Right renal cortex interstitium (tissue), 3 donors: ENCODE measurements at regions not wholly inside any gene's neighbourhood (a gene's known extent, or its start where the extent isn't known, plus 50 kb on each side); places are given as distances from the start of the nearest gene placed in this dataset.

Experiments
- DNase-seq, 3 donors: peaks; one replicate each; pipeline ENCODE4 v3.0.0-alpha.2; 2013; ENCODE audit warnings: low read depth in 3 of 3, low spot score in 2 of 3

DNA sequence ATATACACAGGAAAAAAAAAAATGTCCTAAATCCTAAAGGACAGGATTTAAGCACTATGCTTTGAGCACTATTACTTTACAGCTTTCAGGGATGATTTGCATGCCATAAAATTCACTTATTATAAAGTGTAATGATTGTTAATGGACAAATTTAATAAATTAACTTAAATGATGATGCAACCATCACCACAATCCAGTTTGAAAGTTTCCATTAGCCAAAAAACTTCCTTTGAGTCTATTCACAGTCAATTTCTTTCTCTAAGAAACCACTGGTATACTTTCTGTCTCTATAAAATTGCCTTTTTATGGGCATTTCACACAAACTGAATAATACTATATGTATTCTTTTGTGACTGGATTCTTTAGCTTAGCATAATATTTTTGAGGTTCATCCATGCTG, 111.1 kb upstream of the RIOK3 start:
- no peak for DNase-seq

DNA sequence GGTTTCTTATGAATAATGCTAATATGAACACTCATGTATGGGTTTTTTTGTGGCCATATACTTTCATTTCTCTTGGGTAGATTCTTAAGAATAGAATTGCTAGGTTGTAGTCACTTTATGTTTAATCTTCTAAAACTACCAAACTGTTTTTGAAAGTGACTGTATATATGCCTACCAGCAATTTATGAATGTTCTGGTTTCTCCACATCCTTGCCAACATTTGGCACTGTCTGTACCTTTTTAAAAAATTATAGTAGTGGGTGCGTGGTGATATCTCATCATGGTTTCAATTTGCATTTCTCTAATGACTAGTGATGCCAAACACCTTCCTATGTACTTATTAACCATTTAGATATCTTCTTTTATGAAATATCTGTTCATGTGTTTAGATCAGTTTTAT, 110.6 kb upstream of the RIOK3 start:
- no peak for DNase-seq

DNA sequence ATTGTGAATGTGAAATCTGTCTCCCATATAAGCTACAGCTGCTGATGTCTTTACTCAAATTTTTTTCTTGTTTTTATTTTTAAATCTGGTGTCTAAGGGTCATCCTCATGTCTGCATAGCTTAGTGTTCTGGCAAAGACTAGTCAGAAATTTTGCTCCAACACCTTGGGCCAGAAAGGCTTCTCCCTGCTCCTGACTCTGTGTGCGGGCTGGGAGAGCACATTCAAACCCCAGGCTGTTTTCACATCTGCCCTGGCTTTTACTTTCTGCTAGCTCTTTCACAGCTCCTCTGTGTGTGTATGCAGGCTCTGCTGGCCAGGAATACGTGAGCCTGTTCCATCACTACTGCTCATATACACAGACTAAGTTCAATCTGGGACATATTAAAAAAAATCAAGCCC, 102.9 kb upstream of the RIOK3 start:
- no peak for DNase-seq

DNA sequence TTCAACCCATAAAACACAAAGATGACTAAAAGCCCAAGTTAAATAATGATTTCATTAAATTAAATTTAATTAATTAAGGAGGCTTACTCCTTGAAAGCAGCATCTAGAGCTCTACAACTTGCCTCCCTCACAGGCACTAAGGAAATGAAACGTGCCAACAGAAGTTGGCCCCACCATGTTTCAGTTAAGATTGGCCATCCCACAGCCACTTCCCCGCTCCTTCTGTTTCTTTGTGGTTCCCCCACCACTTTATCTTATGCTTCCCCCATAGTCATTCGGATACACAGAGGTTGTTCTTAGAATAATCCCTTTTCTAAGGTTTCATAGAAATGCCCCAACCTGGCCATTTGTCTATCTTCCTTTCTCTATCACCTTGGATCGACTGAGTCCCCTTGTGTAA, 101.6 kb upstream of the RIOK3 start:
- no peak for DNase-seq

DNA sequence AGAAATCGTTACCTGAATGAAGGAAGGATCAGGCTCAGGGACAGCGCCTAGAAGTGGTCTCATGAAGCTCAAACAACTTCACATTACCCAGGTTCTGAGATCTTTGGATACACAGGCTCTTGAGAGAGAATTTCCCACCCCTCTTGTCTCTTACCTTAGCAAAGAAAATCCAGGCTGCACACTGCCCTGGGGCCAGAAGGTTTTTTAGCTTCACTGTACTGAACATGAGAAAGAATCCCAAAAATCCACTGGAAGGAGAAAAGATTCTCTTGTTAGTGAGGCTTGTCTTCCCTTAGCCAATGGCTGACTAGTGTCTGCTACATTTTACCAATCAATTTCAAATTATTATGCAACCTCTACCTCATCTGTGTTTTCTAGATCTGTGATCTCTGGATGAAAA, 101.0 kb upstream of the RIOK3 start:
- no peak for DNase-seq

DNA sequence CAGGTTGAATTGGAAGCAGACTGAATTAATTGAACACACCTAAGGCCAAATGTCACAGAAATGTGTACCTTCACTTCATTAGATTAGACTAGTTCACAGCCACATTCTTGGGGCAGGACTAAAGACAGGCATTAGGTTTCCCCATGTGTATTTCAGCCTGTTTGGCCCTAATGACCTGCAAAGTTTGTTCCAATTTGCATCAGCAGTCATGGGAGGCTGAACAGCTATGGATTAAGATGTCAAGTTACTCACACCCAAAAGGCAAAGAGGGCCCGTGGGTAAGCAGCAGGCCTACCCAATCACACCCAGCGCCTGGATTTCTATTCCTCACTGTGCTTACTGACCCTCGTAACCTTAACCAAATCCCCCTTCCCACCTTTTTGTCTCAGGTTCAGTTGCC, 99.6 kb upstream of the RIOK3 start:
- DNase-seq: no peak

DNA sequence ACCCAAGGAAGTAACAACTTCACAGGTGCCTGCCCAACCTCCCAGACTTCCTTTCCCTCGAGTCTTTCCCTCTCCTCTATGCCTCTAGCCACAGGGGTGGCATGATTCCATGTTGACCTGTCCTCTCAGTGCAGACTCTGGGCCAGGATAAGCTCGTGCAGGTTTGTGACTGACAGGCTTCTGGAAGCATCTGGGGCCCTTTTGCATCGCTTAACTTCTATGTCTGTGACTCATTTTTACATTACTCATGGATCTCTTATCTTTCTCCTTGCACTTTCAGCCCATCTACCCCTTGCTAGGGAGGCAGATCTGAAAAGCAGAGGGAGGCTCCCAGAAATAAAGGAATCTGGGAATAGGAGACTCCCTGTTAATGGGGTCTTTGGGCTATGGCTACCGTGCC, 98.5 kb upstream of the RIOK3 start:
- DNase-seq: no peak

DNA sequence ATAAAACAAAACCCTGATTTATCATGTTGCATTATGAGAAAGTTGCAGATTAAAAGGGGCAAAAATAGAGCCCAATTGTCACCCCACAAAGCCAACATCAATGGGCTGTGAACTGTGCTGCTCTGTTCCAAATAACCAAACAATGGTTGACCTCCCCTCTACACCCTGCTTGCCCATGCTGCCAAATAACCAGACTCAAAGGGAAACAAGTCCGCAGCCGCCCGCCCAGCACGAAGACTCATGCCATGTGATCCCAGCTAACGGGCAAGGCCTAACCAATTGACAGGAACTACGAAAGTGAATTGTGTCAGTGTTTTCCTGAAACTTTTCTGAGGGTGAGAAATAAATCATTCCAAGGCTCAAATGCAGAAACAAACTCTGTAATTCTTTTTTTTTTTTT, 97.9 kb upstream of the RIOK3 start:
- no peak for DNase-seq

DNA sequence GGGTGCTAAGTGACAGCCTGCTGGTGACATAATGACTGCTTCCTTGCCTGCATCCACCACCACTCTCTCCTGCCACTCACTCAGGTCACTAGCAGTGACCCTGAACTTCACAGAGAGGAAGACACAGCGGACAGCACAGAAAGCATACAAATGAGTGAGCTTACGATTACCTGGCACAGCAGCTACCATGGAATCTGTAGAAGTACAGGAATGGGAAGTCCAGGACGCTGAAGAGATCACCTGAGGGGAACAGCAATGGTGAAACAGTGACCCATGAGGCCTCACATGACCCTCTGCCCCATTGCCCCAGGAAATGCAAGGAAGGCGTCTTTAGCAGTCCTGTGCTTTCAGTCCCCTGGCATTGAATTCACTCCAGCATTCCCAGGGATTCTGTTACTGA, 96.7 kb upstream of the RIOK3 start:
- no peak for DNase-seq

DNA sequence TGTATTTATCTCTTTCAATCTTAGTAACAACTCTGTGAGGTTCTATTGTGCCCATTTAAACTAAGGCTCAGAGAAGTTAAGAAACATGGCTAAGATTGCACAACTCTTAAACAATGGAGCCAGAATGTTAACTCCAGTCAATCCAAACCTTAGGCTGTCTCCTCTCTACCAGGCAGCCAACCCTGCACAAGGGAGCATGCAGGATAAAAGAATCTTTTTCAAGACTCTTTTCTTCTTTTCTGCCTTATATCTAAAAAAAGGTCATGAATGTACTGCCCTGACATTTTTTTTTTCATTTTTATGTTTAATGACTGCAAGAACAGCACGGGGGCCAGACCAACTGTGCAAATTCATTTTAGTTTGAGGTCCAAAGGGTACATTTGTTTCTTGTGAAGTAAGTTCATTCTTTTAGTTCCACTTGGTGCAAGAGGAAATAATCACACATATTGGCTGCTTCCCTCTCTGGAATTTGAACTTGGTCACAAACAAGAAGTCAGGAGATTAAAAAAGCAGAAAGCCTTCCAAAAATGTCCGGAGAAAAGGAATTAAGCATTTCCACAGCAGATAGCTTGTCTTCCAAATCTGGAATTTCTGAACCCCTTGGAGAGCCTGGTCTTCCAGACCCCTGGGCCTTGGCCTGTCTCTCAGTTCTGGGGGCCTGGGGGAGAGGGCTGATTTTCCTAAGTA, 96.0 kb upstream of the RIOK3 start:
- no peak for DNase-seq

DNA sequence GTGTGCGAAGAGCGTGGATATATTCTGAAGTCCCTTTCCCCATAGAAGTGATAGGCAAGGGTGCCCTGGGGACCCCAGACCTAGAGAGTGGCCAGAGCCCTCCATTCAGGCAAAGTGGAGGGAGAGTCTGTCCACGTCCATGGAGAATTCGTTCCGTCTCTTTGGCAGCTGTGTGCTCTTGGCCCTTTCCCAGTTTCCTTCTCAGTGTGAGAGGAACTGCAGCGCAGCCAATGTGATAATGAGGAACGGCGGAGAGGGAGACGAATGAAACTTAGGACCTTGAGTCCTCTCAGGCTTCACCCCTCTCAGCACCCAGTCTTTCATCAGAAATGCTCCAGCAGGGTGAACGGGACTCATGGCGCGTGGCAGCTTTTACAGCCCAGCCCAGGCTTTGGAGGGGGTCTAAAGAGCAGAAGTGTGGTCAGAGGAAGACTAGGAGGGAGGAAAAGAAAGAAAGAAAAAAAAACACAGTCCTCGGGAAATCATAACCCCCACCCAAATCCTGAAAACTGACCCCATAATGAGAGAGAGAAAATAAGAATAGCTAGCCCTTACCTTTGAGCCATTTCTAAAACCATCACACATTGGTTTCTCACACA, 95.0 kb upstream of the RIOK3 start:
- no peak for DNase-seq

DNA sequence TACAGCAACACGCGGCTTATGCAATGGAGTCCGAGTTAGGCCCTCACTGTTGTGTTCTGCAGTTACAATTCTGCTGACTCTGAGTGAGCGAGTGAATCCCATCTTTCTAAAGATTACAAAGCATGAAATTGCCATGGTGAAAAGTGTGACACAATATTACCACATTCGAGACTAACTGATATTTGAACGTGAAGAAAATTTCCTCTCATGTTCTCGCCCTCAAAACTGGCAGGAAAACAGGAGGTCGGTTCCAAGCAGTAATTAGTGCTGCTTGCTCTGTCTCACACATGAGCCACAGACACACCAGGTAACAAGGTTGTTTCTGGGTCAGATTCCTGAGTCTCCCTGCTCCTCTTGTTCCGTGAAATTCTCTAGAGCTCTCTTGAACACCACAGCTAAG, 93.7 kb upstream of the RIOK3 start:
- no peak for DNase-seq

DNA sequence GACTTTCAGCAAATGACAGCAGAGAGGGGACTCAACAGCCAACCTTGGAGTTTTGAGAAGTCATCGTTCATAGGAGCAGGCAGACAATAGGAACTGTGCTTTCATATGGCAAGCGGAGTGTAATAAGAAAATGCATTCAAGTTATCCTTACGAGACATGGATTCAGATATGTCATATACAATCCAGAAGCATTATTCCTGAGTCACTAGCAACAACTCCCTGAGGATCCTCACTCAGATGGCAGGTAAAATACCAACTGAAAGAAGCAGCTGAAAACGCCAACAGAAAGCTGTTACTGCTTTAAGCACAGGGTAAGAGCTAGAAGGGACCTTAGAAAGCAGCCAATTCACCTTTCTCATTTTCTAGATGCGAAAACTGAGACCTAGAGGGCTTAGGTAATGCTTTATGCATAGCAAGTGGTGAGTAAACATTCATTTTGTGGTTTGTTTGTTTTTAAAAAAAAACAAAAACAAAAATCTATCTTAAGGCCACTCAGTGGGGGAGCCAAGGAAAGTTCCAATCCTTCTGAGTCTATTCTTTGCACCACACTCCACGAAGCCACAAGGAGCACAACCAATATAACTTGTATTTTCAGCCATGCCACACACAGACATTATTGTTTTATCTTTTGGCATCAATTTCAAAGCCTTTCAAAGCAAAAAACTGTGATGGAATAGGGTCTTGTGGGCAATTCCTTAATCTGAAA, 89.1 kb upstream of the RIOK3 start:
- no peak for DNase-seq

DNA sequence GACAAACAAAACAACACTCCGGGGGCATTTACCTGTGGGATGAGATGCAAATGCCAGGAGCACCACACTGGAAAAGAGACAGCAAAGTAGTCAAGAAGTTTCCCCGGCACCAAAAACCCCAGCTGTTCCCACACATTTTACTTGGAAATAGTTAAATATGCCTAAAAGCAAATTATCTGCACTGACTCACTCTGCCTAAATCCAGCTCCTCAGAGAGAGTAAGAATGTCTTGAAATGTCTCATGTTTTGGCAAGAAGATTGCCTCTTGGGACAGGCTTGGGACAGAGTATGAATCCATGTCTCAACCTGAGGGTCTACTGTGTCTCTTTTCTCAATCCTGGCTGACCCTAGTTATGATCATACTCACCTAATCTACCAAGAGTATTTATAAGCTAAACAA, 87.5 kb upstream of the RIOK3 start:
- DNase-seq: no peak

DNA sequence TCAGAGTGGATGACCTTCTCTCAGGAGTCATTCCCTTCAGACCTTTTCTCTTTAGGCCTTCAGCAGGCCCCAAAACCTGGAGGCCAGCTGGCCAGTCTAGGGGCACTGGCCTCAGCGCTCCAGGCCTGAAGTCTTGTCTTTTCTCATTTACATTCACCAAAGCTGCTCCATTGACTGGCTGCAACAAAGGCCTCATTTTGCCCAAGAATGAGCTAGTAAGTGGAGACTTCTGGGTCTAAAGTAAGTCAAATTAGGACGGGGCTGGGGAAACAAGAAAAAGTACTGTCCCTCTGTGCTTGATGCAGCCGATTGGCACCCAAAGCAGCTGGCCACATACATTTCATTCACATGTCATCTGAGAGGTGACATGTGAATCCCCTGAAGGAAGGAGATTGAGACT, 83.8 kb upstream of the RIOK3 start:
- no peak for DNase-seq

DNA sequence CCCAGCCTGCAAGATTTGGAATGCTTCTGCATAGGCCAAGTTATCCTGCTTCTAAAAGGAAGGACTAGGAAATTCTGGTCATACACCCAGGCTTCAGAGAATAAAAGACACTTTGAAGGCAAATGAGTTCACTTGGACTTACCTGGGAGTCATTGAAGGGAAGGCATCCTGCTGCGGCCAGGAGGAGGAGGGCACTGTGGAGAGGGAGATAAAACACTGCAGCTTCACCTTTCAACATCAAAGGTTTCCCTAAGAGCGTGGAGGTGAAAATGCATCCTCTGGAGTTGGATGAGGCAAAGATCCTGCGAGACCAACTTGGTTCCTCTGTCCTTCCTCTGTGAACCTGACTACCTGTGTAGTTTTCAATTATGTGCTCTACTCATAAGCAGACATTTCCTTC, 79.5 kb upstream of the RIOK3 start:
- no peak for DNase-seq

DNA sequence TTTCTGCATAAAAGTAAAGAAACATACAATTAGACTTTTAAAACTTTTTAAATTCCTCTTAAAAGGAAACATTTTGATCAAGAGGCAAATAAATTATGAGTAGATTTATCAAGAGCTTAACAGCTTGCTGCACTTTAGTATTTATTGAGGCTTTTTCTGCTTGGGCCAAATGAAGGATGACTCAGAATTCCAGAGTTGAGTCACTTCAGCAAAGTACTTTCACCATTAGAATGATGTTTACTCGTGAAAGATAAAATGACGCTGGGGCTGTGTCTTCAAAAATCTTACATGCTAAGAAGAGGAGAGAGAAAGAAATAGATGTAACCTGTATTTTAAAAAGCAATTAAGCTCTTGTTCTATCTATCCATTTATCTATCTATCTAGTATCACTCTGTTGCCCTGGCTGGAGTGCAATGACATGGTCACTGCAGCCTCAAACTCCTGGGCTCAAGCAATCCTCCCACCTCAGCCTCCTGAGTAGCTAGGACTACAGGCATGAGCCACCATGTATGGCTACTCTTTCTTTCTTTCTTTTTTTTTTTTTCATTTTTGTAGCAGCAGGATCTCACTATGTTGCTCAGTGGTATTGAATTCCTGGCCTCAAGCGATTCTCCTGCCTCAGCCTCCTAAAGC, 75.3 kb upstream of the RIOK3 start:
- DNase-seq: no peak

DNA sequence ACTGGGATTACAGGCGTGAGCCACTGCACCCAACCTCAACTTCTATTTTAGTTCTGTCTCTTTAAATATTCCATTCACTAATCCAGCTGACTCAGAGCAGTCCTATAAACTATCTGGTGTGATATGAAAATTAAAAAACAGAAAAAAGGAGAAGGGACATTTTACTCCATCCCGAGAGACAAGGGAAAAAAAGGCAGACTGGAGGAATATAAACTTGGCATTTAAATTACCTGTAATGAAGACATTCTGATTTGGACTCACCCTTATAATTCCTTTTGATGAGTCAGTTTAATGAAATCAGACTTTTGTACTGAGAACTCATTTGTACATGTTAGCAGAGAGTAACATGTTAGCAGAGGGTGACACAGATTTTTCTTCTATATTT, 74.8 kb upstream of the RIOK3 start:
- DNase-seq: no peak

DNA sequence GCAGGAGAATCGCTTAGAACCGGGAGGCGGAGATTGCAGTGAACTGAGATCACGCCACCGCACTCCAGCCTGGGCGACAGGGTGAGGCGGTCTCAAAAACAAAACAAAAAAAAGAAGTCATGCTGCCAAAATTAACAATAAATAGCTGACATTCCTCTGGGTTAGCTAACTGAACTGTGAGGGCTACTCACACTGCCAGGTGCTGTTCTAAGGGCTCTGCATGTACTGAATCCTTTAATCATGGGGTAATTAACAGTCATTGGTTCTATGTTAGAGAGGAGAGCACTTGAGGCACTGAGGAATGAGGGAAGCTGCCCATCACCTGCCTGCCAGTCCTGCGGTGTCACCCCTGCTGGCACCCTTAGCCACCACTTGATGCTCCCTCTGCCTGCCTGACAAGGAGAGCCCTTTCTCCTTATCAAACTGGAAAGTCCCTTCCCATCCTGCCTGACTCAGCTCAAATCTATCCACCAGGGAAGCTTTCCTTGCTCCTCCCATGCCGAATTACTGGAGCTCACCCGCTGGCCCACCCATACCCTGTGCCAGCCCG, 73.0 kb upstream of the RIOK3 start:
- no peak for DNase-seq

DNA sequence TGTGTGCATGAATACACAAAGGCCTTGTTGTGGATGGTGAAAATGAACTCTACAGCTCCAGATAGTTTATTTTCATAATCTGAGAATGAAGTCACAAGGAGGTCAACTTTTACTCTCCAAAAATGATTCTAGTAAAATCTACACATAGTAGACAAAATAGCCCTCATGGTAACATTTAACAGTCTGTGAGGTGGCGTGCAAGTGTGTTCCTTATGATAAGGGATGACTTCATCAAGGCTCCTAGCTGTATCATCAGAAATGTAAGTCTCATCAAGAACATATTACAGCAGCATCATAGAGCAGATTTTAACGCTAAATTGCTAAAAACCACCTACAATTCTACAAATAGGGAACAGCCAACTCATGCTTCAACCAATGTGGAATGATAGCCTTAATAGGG, 72.3 kb upstream of the RIOK3 start:
- no peak for DNase-seq

DNA sequence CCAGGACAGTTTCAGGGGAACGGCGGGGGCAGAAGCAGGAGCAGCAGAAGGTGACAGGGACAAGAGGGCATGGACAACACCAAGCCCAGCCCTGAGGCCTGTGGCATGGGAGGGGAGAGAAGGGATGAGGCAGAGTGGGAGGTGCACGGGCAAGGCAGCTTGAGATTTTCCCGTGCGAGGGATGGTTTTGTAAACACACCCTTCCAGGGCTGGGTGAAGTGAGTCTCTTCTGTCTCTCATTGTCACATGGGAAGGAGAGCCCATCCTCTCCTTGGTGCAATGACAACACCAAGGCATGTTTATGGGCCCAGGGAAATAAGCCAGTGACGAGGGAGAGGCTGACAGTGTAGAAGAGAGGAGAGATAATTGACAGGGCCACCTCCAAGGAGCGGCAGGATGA, 69.6 kb upstream of the RIOK3 start:
- DNase-seq: no peak
